ENCODE measurements at regions not wholly inside any gene's neighbourhood (a gene's known extent, or its start where the extent isn't known, plus 50 kb on each side); places are given as distances from the start of the nearest gene placed in this dataset.

- Histone ChIP-seq H3K27me3 (no peaks in the 10 kb centered on the region), H3K9me3 (no peaks in the 10 kb centered on the region)
- WGBS, 2 donors = 97 to 98% methylated on average over 1 of the region's 1 CpG
Observed at GRCh38 chr3:146382386-146382785, 87.0 kb downstream of the PLSCR2 start.

GRCh38 chr3:146380046-146380445, 89.3 kb downstream of the PLSCR2 start:
- Histone ChIP-seq H3K36me3 (no peaks in the 10 kb centered on the region), H3K4me3 (no peak overlapping the region), H3K9me3 (no peaks in the 10 kb centered on the region), H3K27ac (no peak overlapping the region), H3K27me3 (no peaks in the 10 kb centered on the region), H3K4me1 (peaks cover 0 to 5% (median 2%) of the 10 kb centered on the region in 9 donors)
- WGBS, 2 donors = 72 to 83% methylated on average over 2 of the region's 2 CpGs
- intact Hi-C loops (cut with DNase I) = no loop called here
- DNase-seq = no peak
- no peak for TF ChIP-seq CTCF (IDR thresholded peaks at IDR 0.05)
- ATAC-seq = no peak

More at GRCh38 chr3:146382386-146382785, 87.0 kb downstream of the PLSCR2 start:
- ATAC-seq (no peak), DNase-seq (no peak)
- no peak overlapping the region for H3K4me3 ChIP-seq
- intact Hi-C loops (cut with DNase I) = no loop called here
- no peaks in the 10 kb centered on the region for H3K4me1 ChIP-seq
- H3K36me3 ChIP-seq = no peaks in the 10 kb centered on the region
- TF ChIP-seq CTCF (IDR thresholded peaks at IDR 0.05) = peak in 1 of 9 donors; percentile 18
- no peak overlapping the region for H3K27ac ChIP-seq

- Histone ChIP-seq H3K4me3 (no peak overlapping the region), H3K27me3 (no peaks in the 10 kb centered on the region), H3K9me3 (peaks cover 0 to 30% (median 12%) of the 10 kb centered on the region in 11 donors), H3K27ac (peak overlapping the region in 3 of 10 donors; percentile 25 to 53 (median 35)), H3K4me1 (peaks cover 0 to 16% (median 7%) of the 10 kb centered on the region in 9 donors), H3K36me3 (no peaks in the 10 kb centered on the region)
- ATAC-seq = peak in 6 of 8 donors; percentile 51 to 75 (median 64)
- TF ChIP-seq CTCF (IDR thresholded peaks at IDR 0.05) = no peak
- WGBS, 2 donors = 44 to 62% methylated on average over 3 of the region's 3 CpGs
- DNase-seq = peak in 1 of 2 donors; percentile 9
- intact Hi-C loops (cut with DNase I) = no loop called here
Observed at GRCh38 chr3:146375219-146375618, 94.1 kb downstream of the PLSCR2 start.

GRCh38 chr3:146374146-146374545, 95.2 kb downstream of the PLSCR2 start:
- no peak for TF ChIP-seq CTCF (IDR thresholded peaks at IDR 0.05)
- intact Hi-C loops (cut with DNase I) = no loop called here
- H3K36me3 ChIP-seq = no peaks in the 10 kb centered on the region
- no peak overlapping the region for H3K27ac ChIP-seq
- peaks cover 0 to 16% (median 7%) of the 10 kb centered on the region in 9 donors for H3K4me1 ChIP-seq
- no peak for ATAC-seq
- DNase-seq = no peak
- WGBS, 2 donors = 52 to 56% methylated on average over 2 of the region's 2 CpGs
- peaks cover 0 to 30% (median 12%) of the 10 kb centered on the region in 11 donors for H3K9me3 ChIP-seq
- no peak overlapping the region for H3K4me3 ChIP-seq
- H3K27me3 ChIP-seq = no peaks in the 10 kb centered on the region
